Astrocyte (in vitro differentiated cells and primary cell): ENCODE measurements at regions not wholly inside any gene's neighbourhood (a gene's known extent, or its start where the extent isn't known, plus 50 kb on each side); places are given as distances from the start of the nearest gene placed in this dataset.
"Not testable (repeated sequence)": the region's sequence is repeated elsewhere in the genome, so short reads cannot be mapped to it uniquely, and the experiment has no call there.

Source experiments
- EZH2 ChIP-seq: IDR thresholded peaks from 2 replicates; pipeline ENCODE4 v1.6.1; 2012; ENCODE audit warnings: mild to moderate bottlenecking, low read length, inconsistent platforms; ENCODE audit not compliant: insufficient read depth
- TF ChIP-seq, protein P1 (sequence below): IDR thresholded peaks from 2 replicates; pipeline ENCODE4 v1.5.1; 2011; ENCODE audit warnings: low read depth, mild to moderate bottlenecking, inconsistent platforms, low read length, moderate library complexity; ENCODE audit not compliant: insufficient read depth

DNA sequence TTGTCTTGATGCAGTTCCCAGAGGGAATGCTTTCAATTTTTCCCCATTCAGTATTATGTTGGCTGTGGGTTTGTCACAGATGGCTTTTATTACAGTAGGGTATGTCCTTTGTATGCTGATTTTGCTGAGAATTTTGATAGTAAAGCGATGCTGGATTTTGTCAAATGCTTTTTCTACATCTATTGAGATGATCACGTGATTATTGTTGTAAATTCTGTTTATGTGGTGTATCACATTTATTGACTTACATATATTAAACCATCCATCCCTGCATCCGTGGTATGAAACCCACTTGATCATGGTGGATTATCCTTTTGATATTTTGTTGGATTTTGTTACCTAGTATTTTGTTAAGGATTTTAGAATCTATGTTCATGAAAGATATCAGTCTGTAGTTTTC lies 959.8 kb upstream of the ROBO1 start:
- TF ChIP-seq, protein P1, sequence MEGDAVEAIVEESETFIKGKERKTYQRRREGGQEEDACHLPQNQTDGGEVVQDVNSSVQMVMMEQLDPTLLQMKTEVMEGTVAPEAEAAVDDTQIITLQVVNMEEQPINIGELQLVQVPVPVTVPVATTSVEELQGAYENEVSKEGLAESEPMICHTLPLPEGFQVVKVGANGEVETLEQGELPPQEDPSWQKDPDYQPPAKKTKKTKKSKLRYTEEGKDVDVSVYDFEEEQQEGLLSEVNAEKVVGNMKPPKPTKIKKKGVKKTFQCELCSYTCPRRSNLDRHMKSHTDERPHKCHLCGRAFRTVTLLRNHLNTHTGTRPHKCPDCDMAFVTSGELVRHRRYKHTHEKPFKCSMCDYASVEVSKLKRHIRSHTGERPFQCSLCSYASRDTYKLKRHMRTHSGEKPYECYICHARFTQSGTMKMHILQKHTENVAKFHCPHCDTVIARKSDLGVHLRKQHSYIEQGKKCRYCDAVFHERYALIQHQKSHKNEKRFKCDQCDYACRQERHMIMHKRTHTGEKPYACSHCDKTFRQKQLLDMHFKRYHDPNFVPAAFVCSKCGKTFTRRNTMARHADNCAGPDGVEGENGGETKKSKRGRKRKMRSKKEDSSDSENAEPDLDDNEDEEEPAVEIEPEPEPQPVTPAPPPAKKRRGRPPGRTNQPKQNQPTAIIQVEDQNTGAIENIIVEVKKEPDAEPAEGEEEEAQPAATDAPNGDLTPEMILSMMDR = not testable (repeated sequence)
- TF ChIP-seq EZH2 = not testable (repeated sequence)
